ENCODE measurements at regions not wholly inside any gene's neighbourhood (a gene's known extent, or its start where the extent isn't known, plus 50 kb on each side); places are given as distances from the start of the nearest gene placed in this dataset.

DNA sequence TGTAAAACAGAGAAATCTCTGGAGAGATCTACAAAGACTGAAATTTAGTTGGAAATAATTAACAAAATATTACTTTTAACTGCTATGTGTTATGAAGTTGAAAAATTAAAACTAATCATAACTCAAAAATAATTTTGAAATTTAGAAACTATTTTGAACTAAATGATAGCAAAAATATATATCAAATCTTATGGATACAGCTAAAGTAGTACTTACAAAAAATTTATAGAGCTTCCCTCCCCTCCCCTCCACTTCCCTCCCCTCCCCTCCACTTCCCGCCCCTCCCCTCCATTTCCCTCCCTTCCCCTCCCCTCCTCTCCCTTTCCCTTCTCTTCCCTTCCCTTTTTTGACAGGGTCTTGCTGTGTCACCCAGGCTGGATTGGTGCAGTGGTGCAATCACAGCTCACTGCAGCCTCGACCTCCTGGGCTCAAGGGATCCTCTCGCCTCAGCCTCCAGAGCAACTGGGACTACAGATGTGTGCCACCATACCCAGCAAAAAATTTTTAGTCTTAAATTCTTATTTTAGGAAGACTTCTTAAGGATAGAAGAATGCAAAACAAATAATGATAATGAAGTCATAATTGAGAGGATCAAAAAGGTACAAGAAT is 87.2 kb upstream of the RGS17 start:
- TF ChIP-seq, protein P1, sequence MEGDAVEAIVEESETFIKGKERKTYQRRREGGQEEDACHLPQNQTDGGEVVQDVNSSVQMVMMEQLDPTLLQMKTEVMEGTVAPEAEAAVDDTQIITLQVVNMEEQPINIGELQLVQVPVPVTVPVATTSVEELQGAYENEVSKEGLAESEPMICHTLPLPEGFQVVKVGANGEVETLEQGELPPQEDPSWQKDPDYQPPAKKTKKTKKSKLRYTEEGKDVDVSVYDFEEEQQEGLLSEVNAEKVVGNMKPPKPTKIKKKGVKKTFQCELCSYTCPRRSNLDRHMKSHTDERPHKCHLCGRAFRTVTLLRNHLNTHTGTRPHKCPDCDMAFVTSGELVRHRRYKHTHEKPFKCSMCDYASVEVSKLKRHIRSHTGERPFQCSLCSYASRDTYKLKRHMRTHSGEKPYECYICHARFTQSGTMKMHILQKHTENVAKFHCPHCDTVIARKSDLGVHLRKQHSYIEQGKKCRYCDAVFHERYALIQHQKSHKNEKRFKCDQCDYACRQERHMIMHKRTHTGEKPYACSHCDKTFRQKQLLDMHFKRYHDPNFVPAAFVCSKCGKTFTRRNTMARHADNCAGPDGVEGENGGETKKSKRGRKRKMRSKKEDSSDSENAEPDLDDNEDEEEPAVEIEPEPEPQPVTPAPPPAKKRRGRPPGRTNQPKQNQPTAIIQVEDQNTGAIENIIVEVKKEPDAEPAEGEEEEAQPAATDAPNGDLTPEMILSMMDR (IDR thresholded peaks at IDR 0.05), result no peak
- TF ChIP-seq POLR2AphosphoS5 (IDR thresholded peaks at IDR 0.05) (no peak), POLR2A (IDR thresholded peaks at IDR 0.05) (no peak), EP300 (IDR thresholded peaks at IDR 0.05) (no peak)
